GM13976 (cell line): ENCODE measurements at regions not wholly inside any gene's neighbourhood (a gene's known extent, or its start where the extent isn't known, plus 50 kb on each side); places are given as distances from the start of the nearest gene placed in this dataset.

Source experiments
- DNase-seq: peaks from one replicate; pipeline ENCODE4 v3.0.0; 2012; ENCODE audit warnings: low spot score
- in situ Hi-C: fragments of 300-500 bp; cut with MboI; formaldehyde crosslinking; loops from one replicate; pipeline ENCODE4 v1.12.0; 2022; ENCODE audit warnings: low sequenced_read_pairs, mixed read lengths, inconsistent platforms; ENCODE audit not compliant: unreplicated experiment
- TF ChIP-seq, protein P1 (sequence below): IDR thresholded peaks from 2 replicates; pipeline ENCODE4 v1.5.1; 2012; ENCODE audit warnings: borderline replicate concordance, mild to moderate bottlenecking; ENCODE audit not compliant: insufficient read depth; ENCODE audit errors: extremely low read depth, missing control alignments, control extremely low read depth

DNA sequence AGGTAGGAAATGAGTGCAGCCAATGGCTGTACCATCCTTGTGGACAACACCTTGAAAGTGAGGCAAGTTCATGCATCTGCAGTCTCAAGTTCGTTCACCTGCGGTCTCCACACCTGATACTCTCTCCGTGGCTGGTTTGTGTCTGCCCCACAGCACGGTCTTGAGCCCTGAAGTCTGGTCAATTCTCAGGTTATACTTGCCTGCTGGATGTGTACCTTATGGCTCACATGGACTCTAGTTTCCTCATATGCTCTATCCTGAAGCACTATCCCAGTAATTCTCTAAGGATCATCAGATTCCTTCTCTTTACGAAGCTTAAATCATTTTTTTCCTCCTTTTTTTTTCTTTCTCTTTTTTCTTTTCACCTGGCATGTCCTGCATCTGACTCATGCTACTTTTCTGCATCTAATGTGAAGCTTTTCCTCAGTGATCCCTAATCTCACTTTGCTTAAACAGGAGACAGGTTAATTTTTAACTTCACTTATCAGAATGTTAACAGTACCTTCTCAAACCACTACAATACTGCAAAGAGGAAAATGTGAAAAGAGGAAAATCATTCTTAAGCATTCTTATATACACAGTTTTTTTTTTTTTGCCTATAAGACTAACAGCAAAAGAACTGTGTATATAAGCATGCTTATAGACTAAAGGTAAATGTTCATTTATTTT is 511.2 kb downstream of the SOX11 start:
- in situ Hi-C loops = no loop called here
- TF ChIP-seq, protein P1, sequence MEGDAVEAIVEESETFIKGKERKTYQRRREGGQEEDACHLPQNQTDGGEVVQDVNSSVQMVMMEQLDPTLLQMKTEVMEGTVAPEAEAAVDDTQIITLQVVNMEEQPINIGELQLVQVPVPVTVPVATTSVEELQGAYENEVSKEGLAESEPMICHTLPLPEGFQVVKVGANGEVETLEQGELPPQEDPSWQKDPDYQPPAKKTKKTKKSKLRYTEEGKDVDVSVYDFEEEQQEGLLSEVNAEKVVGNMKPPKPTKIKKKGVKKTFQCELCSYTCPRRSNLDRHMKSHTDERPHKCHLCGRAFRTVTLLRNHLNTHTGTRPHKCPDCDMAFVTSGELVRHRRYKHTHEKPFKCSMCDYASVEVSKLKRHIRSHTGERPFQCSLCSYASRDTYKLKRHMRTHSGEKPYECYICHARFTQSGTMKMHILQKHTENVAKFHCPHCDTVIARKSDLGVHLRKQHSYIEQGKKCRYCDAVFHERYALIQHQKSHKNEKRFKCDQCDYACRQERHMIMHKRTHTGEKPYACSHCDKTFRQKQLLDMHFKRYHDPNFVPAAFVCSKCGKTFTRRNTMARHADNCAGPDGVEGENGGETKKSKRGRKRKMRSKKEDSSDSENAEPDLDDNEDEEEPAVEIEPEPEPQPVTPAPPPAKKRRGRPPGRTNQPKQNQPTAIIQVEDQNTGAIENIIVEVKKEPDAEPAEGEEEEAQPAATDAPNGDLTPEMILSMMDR = no peak
- DNase-seq = no peak

GRCh38 chr2:6206882-6207281 is 514.7 kb downstream of the SOX11 start:
- TF ChIP-seq, protein P1 = no peak
- in situ Hi-C loops = no loop called here
- no peak for DNase-seq

- TF ChIP-seq, protein P1 = no peak
- in situ Hi-C loops = no loop called here
- no peak for DNase-seq
These were observed 519.1 kb downstream of the SOX11 start for GRCh38 chr2:6211236-6211635.

DNA sequence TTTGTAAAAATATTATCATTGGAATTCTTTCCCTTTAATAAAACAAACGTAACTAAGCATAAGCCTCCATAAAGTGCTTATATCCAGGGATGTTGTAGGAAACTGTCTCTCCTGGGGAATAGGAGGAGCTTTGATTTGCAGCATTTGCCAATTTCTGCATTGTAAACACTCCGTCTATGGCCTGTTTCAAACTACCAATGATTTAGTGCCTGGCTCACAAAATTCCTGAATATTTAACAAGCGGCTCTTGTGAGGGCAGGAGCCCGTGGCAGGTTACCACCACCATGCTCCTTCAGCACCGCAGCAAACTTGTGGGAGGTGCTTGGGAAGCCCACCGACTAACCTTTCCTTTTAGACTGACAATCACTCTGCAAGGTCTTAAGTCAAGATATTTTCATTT is 520.3 kb downstream of the SOX11 start:
- TF ChIP-seq, protein P1 = no peak
- in situ Hi-C loops = no loop called here
- DNase-seq = no peak

GRCh38 chr2:6213056-6213780 is 521.0 kb downstream of the SOX11 start:
- in situ Hi-C loops = no loop called here
- no peak for DNase-seq
- TF ChIP-seq, protein P1 = no peak

DNA sequence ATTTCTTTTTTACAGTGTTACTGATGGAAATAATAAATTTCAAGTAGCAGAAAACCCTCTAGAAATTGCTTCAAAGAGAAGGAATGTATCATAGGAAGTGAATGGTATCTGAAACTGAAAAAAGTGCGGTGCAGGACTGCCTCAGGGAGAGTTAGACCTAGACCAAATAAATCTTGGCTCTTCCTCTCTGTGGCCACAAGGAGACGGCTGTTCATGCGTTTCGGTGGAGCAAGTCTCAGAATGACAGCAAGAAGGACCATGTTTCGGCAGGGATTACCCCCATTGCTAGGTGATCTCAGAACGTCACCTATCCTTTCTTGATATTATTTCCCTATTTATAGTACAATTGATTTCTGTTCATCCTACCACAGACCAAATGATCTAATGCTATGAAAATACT is 522.3 kb downstream of the SOX11 start:
- in situ Hi-C loops = no loop called here
- peak; percentile 34 for DNase-seq
- TF ChIP-seq, protein P1 = no peak
